ENCODE measurements at regions not wholly inside any gene's neighbourhood (a gene's known extent, or its start where the extent isn't known, plus 50 kb on each side); places are given as distances from the start of the nearest gene placed in this dataset.

DNA sequence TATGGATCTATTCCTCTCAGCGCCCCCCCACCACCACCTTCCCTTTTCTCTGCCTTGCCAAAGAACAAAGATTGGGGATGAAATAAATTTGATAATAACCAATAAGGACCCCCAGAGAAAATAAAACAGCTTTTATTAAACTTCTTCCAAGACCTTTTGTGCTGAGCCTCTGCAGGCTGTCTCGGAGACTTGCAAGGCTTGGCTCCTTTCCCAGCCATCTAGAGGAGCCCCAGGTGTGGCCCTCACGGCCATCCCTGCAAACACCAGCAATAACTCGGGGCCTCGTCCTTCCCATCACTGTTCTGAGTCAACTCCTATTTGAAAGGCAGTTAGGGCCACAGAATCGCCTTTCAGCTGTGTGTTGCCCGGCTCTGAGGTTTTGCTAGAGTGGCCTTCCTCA is 51.2 kb upstream of the LMO1 start:
- H2BK120ac ChIP-seq (replicated peaks; ENCODE audit: low read depth, low read length) = no peak overlapping the region
- H3K14ac ChIP-seq (ENCODE audit: insufficient read length) = no peak overlapping the region
- no peak overlapping the region for H3K4ac ChIP-seq (replicated peaks; ENCODE audit: insufficient read length, low read depth, low read length)
- H4K91ac ChIP-seq (replicated peaks; ENCODE audit: insufficient read length, low read length) = no peak overlapping the region
- no peak overlapping the region for H3K23ac ChIP-seq (ENCODE audit: insufficient read length)
- no peak overlapping the region for H2BK15ac ChIP-seq (ENCODE audit: low read length)
- H2AK5ac ChIP-seq (ENCODE audit: low read depth, low read length) = no peak overlapping the region
- no peak overlapping the region for H3K56ac ChIP-seq (replicated peaks; ENCODE audit: insufficient read length, low read depth, low read length)
- no peaks in the 10 kb centered on the region for H3K23me2 ChIP-seq (ENCODE audit: low read depth, low read length)
- DNase-seq (ENCODE audit: low read depth in 1 of 2, low spot score in 2 of 2) (no peak), FAIRE-seq (no peak)
- H3K4me2 ChIP-seq (ENCODE audit: insufficient read depth in 1 of 2, low read depth in 2 of 2, low read length in 2 of 2) = no peak overlapping the region
- H3K4me3 ChIP-seq (ENCODE audit: extremely low read depth in 1 of 4, insufficient read depth in 2 of 4, low read depth in 3 of 4, low read length in 4 of 4) = no peak overlapping the region
- H2BK12ac ChIP-seq (ENCODE audit: low read depth, low read length) = no peak overlapping the region
- no peak overlapping the region for H3K9ac ChIP-seq (replicated peaks in 1 of 4; ENCODE audit: extremely low read depth in 1 of 4, low read depth in 3 of 4, low read length in 3 of 4)
- H2BK5ac ChIP-seq (ENCODE audit: low read depth, low read length) = no peak overlapping the region
- 82% methylated on average over 7 of the region's 7 CpGs; no CpG with 5 or more reads in 1 of the 2 experiments for WGBS, 2 experiments (ENCODE audit: extremely low coverage in 1 of 2, insufficient coverage in 1 of 2, insufficient read length in 1 of 2, insufficient replicate concordance in 2 of 2, low coverage in 1 of 2, low lambda C conversion rate in 2 of 2, missing lambda C conversion rate in 1 of 2)
- no peak overlapping the region for H2AFZ ChIP-seq (ENCODE audit: low read length)
- no peaks in the 10 kb centered on the region for H3K79me2 ChIP-seq (ENCODE audit: control insufficient read depth in 1 of 2, insufficient read depth in 2 of 2, low read length in 2 of 2)
- H4K8ac ChIP-seq (ENCODE audit: extremely low read depth, insufficient read depth, low read length) = no peak overlapping the region
- H3K79me1 ChIP-seq (ENCODE audit: low read depth, low read length) = no peaks in the 10 kb centered on the region
- H3K9me3 ChIP-seq (ENCODE audit: insufficient read depth in 2 of 2, low read depth in 1 of 2, low read length in 1 of 2) = no peaks in the 10 kb centered on the region
- H3K4me1 ChIP-seq (replicated peaks in 1 of 4; ENCODE audit: control insufficient read depth in 3 of 4, insufficient read depth in 4 of 4, low read length in 3 of 4) = peaks cover 0 to 11% (median 3%) of the 10 kb centered on the region in 4 experiments; a peak in 2 of 7 replicates
- H3K18ac ChIP-seq (ENCODE audit: extremely low read depth, low read length) = no peak overlapping the region
- POLR2A ChIA-PET (ENCODE audit: partially characterized antibody) = interaction anchor here (0.5 to 0.6 kb wide), 2 partner anchors 384 to 425 kb away, joined by 3 read pairs; no protein-coding TSS in a partner anchor
- no peaks in the 10 kb centered on the region for H4K20me1 ChIP-seq (replicated peaks in 1 of 2; ENCODE audit: control insufficient read depth in 1 of 2, insufficient read depth in 2 of 2, low read length in 2 of 2)
- no peaks in the 10 kb centered on the region for H3K36me3 ChIP-seq (ENCODE audit: control insufficient read depth in 2 of 4, insufficient read depth in 4 of 4, low read length in 3 of 4)
- H2BK20ac ChIP-seq (ENCODE audit: low read length) = no peak overlapping the region
- H3K27me3 ChIP-seq (replicated peaks in 1 of 4; ENCODE audit: control insufficient read depth in 3 of 4, extremely low read depth in 1 of 4, insufficient read depth in 3 of 4, low read length in 3 of 4) = peaks cover 0 to 3% (median 0%) of the 10 kb centered on the region in 4 experiments; a peak in 2 of 7 replicates
- H4K5ac ChIP-seq (ENCODE audit: insufficient read length, low read depth, low read length) = no peak overlapping the region
- no peak overlapping the region for H3K27ac ChIP-seq (ENCODE audit: low read depth, low read length)
- CTCF ChIA-PET (ENCODE audit: partially characterized antibody) = interaction anchor here (0.6 to 11.2 kb wide), 12 partner anchors 11 to 251 kb away, joined by 3 to 110 read pairs (median 4); partner anchors contain the start of gene LMO1
- no peak for TF ChIP-seq CHD2 (IDR thresholded peaks at IDR 0.05; ENCODE audit: low read length)
- TF ChIP-seq SP4 (IDR thresholded peaks at IDR 0.05; ENCODE audit: low read length) = no peak
- no peak for TF ChIP-seq BCL11A (IDR thresholded peaks at IDR 0.05; ENCODE audit: low read depth in 2 of 2, low read length in 2 of 2)
- no peak for TF ChIP-seq ASH2L (IDR thresholded peaks at IDR 0.05; ENCODE audit: low read length)
- no peak for TF ChIP-seq SUZ12 (IDR thresholded peaks at IDR 0.05; ENCODE audit: low read length)
- no peak for TF ChIP-seq CREB1 (IDR thresholded peaks at IDR 0.05)
- TF ChIP-seq NRF1 (IDR thresholded peaks at IDR 0.05; ENCODE audit: low read depth, low read length) = no peak
- TF ChIP-seq EZH2 (IDR thresholded peaks at IDR 0.05; ENCODE audit: low read depth, low read length, severe bottlenecking) = no peak
- TF ChIP-seq SP1 (IDR thresholded peaks at IDR 0.05; ENCODE audit: low read depth, low read length) = no peak
- TF ChIP-seq, protein P1, sequence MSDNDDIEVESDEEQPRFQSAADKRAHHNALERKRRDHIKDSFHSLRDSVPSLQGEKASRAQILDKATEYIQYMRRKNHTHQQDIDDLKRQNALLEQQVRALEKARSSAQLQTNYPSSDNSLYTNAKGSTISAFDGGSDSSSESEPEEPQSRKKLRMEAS (IDR thresholded peaks at IDR 0.05) = no peak
- no peak for TF ChIP-seq CTBP2 (IDR thresholded peaks at IDR 0.05; ENCODE audit: borderline replicate concordance, insufficient read depth, insufficient read length, low read length)
- TF ChIP-seq RAD21 (IDR thresholded peaks at IDR 0.05 in 1 of 2, conservative IDR thresholded peaks at IDR 0.05 in 1 of 2; ENCODE audit: low read depth in 2 of 2, low read length in 2 of 2) = no peak
- no peak for TF ChIP-seq POLR2AphosphoS5 (IDR thresholded peaks at IDR 0.05; ENCODE audit: low read depth, low read length)
- TF ChIP-seq GTF2F1 (IDR thresholded peaks at IDR 0.05; ENCODE audit: borderline replicate concordance, low read depth, low read length) = no peak
- no peak for TF ChIP-seq EGR1 (IDR thresholded peaks at IDR 0.05; ENCODE audit: borderline replicate concordance, low read depth, low read length)

Measured in H1 (cell line).